NT2/D1 (cell line): ENCODE measurements at regions not wholly inside any gene's neighbourhood (a gene's known extent, or its start where the extent isn't known, plus 50 kb on each side); places are given as distances from the start of the nearest gene placed in this dataset.

Experiments used
- SUZ12 ChIP-seq: IDR thresholded peaks from 2 replicates; pipeline ENCODE4 v1.6.1; 2011; ENCODE audit not compliant: insufficient read length, insufficient read depth; ENCODE audit errors: extremely low read depth
- ZNF274 ChIP-seq: IDR thresholded peaks from 2 replicates; pipeline ENCODE4 v1.6.1; 2011; ENCODE audit warnings: mild to moderate bottlenecking, low read depth, low read length

GRCh38 chrY:15441878-15442277, 917.5 kb downstream of the NLGN4Y start:
- TF ChIP-seq ZNF274 (no peak), SUZ12 (no peak)
